Lower leg skin (tissue), 3 donors: ENCODE measurements at regions not wholly inside any gene's neighbourhood (a gene's known extent, or its start where the extent isn't known, plus 50 kb on each side); places are given as distances from the start of the nearest gene placed in this dataset.

Experiments used
- POLR2A ChIP-seq, 2 donors: fragments of 450-650 bp; IDR thresholded peaks; one replicate each; pipeline ENCODE4 v1.6.1; 2016 to 2017; ENCODE audit warnings: antibody characterized with exemption in 2 of 2, mild to moderate bottlenecking in 1 of 2, moderate library complexity in 1 of 2
- TF ChIP-seq, protein P1 (sequence below), 3 donors: fragments of 450-650 bp; IDR thresholded peaks; one replicate each; pipeline ENCODE4 v1.5.1; 2016; ENCODE audit warnings: antibody characterized with exemption in 3 of 3, mild to moderate bottlenecking in 3 of 3, moderate library complexity in 2 of 3

DNA sequence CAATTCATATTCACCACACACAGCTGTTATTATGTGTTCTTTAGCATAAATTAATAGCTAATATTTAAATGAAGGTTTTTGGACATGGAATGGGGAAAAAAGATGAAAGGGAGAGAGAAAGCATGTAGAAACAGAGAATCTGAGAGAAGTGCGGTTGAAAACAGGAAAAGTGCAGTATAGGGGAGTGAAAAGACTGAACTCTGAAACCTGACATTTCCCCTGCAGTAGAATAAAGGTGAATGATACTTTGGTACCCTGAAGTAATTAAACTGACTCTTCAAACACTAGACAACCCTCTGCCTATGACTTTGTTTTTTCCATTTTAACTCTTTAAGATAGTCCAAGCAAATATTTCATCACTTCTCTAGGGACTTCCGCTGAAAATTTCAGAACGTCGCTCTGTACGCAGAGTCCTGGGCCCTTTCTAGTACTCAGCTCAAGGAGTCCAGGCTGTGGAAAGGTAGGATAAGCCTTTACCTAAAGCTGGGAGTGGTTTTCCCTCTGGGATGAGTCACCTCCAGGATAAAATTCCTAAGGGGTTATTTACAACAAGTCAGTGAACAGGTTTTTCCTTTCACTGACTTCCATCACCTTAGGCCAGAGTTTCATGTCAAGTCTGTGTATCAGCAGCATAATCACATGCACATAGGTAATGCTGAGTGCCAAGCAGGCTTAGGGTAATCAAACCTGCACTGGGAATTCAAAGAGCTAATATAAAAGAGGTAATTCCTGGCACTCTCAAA, 614.5 kb downstream of the PKHD1 start:
- TF ChIP-seq, protein P1, sequence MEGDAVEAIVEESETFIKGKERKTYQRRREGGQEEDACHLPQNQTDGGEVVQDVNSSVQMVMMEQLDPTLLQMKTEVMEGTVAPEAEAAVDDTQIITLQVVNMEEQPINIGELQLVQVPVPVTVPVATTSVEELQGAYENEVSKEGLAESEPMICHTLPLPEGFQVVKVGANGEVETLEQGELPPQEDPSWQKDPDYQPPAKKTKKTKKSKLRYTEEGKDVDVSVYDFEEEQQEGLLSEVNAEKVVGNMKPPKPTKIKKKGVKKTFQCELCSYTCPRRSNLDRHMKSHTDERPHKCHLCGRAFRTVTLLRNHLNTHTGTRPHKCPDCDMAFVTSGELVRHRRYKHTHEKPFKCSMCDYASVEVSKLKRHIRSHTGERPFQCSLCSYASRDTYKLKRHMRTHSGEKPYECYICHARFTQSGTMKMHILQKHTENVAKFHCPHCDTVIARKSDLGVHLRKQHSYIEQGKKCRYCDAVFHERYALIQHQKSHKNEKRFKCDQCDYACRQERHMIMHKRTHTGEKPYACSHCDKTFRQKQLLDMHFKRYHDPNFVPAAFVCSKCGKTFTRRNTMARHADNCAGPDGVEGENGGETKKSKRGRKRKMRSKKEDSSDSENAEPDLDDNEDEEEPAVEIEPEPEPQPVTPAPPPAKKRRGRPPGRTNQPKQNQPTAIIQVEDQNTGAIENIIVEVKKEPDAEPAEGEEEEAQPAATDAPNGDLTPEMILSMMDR (IDR thresholded peaks at IDR 0.05) = no peak
- TF ChIP-seq POLR2A (IDR thresholded peaks at IDR 0.05) = no peak
